GM19467 (cell line): ENCODE measurements at regions not wholly inside any gene's neighbourhood (a gene's known extent, or its start where the extent isn't known, plus 50 kb on each side); places are given as distances from the start of the nearest gene placed in this dataset.
"Not testable (repeated sequence)": the region's sequence is repeated elsewhere in the genome, so short reads cannot be mapped to it uniquely, and the experiment has no call there.

ENCODE experiments used
- ATAC-seq: cut with Tn5 transposase; IDR thresholded peaks from one replicate; pipeline ENCODE4 v1.9.1; 2021; ENCODE audit warnings: mild to moderate bottlenecking, moderate library complexity; ENCODE audit not compliant: unreplicated experiment

DNA sequence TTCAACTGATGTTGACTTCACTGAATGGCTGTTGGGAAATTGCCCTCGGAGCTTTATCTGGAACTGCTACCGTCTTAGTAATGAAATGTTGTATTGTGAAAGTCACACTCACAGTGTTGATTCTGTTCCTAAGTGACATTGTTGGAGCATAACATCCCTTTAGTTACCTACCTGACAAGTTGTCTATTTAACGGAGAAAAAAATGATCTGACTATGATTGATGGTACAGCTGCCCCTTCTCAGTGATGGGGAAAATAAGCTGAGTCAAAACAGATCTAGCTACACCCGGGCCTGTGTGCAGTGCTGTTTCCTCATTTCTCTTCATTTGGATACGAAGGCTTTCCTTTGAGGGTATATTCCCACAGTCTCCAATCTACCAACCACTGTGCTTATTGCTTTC lies 472.3 kb upstream of the BRINP3 start:
- ATAC-seq: no peak

DNA sequence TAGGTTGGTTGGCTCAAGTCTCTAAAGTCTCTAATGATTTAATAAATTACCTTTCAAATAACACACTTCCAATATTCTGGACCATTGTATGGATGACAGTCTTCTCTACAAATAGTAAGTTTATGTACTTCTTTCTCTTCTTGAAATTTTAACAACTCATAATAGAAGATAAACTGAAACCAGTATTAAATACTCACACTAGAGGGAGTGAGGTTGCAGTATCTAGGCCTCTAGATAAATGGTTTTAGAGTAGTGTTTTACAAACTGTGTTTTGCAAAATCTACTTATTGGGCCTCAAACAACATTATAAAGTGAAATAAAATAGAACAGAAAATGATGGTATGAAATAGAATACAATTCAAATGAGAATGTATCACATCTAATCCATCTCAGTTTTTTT lies 479.9 kb upstream of the BRINP3 start:
- no peak for ATAC-seq

DNA sequence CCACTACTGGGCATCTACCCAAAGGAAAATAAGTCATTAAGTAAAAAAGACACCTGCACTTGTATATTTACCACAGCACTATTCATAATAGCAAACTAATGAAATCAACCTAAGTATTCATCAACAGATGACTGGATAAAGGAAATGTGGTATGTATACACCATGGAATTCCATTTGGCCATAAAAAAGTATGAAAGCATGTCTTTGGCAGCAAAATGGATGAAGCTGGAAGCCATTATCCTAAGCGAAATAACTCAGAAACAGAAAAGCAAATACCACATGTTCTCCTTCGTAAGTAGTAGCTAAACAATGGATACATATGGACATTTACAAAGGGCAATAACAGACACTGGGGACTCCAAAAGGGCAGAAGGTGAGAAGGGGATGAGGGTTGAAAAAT lies 485.7 kb upstream of the BRINP3 start:
- ATAC-seq: no peak

DNA sequence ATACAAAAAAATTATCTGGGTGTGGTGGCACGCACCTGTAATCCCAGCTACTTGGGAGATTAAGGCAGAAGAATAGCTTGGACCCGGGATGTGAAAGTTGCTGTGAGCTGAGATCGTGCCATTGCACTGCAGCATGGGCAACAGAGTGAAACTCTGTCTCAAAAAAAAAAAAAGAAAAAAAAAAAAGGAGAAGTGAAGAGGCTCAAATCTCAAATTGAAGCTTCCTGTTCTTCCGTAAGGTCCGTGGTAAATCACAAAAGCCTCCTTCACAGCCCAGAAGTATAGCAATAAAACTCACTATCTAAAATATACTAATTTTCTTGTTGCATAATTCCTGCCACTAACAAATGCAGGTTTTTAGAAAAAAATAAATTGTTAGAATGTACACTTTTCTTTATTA lies 498.2 kb upstream of the BRINP3 start:
- no peak for ATAC-seq

- no peak for ATAC-seq
Observed at GRCh38 chr1:191002768-191003167, 525.1 kb upstream of the BRINP3 start.

GRCh38 chr1:191016765-191017164 lies 539.1 kb upstream of the BRINP3 start:
- ATAC-seq: no peak

DNA sequence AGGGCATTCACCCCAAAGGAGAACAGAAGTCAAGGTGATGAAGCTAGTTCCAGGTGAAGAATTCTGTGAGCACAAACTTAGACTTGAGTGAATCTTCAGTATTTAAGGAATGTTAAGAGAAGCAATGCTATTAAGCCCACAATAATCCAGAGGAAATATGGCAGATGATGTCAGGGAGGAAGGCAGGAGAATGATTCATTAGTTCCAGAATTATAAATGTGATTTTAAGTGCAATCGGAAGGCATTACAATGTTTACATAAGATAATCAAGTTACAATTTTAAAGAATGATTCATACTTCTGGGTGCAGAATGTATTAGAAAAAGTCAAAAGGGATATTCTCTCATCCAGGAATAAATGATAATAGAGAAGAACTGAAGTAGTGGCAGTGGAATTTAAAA lies 545.2 kb upstream of the BRINP3 start:
- no peak for ATAC-seq

- ATAC-seq: no peak
Observed at GRCh38 chr1:191025896-191026642, 548.4 kb upstream of the BRINP3 start.

DNA sequence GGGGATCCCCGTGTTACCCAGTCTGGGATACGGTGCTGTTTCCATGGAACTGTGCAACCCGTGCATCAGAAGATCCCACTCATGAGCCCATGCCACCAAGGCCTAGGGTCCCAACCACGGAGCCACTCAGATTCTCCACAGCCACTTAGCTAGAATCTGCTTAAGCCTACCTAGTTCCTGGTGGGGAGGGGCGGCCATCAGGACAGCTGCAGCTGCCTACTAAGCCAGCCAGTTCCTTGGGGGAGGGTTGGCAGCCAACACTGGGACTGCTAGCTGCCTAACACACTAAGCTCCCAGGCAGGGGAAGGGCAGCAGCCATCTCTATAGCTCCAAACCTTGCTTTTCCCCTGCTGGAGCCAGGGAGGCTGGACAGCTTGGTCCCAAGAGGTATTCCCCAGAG lies 549.2 kb upstream of the BRINP3 start:
- ATAC-seq: no peak

DNA sequence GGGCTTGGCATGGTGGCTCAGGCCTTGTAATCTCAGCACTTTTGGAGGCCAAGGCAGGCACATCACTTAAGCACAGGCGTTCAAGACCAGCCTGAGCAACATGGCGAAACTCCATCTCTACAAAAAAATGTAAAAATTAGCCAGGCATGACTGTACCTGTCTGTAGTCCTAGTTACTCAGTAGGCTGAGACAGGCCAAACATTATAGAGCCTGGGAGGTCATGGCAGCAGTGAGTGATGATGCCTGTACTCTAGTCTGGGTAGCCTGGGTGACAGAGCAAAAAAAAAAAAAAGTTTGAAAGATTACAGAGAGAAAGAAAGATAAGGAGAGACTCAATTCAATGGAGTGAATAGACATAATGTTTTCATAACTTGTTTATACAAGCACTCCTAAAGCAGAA lies 556.5 kb upstream of the BRINP3 start:
- no peak for ATAC-seq

DNA sequence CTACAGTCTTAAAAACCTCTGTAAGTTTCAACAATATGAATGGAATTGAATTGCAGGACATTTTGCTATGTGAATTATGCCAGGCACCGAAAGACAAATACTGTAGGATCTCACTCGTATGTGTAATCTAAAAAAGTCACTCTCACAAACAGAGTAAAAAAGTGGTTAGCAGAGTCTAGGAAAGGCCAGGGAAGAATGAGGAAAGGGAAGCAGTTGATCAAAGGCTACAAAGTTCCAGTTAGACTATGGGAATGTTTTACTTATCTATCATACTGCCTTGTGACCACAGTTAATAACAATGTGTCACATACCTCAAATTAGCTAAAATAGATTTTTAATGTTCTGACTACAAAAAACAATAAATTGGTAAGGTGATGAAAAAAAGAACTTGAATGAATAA lies 565.4 kb upstream of the BRINP3 start:
- no peak for ATAC-seq

GRCh38 chr1:191049781-191050180 lies 572.1 kb upstream of the BRINP3 start:
- no peak for ATAC-seq

DNA sequence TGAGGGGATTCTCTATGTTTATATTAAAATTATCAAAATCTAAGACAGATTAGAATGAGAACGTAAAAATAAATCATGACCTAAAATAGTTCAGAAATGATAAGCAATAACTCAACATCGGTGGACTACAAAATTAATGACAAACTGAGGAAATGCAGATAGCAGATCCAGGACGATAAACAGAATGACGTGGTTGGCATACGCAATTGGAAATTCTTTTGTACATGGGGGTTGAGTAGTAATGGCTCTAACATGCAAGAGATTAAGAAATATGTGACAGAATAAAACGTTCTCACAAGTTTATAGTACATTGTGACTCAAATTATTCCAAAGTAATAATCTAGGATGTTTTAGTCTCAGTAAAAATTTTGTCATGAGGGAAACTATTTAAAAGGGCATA lies 575.2 kb upstream of the BRINP3 start:
- ATAC-seq: no peak

DNA sequence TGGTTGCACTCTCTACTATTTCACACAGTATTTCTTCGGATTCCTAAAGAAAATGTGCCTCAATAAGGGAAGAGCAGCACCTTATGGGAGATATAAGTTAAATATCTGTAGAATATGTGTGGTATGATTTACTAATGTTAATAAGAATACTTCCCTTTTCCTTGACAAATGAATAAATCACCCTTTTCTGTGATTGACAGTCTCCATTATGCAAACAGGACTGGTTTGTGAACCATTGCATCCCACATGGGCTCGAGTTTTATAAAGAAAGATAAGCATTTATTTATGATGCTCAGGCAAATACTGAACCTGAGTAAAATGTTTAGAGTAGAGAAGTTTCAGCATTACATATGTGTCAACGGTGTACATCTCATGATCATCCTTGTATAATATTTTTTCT lies 587.7 kb upstream of the BRINP3 start:
- ATAC-seq: no peak

- ATAC-seq: no peak
Observed at GRCh38 chr1:191065771-191066170, 588.1 kb upstream of the BRINP3 start.

GRCh38 chr1:191074881-191075280 lies 597.2 kb upstream of the BRINP3 start:
- ATAC-seq: no peak

GRCh38 chr1:191083090-191083489 lies 605.4 kb upstream of the BRINP3 start:
- ATAC-seq: not testable (repeated sequence)

GRCh38 chr1:191085121-191085520 lies 607.5 kb upstream of the BRINP3 start:
- ATAC-seq: no peak

DNA sequence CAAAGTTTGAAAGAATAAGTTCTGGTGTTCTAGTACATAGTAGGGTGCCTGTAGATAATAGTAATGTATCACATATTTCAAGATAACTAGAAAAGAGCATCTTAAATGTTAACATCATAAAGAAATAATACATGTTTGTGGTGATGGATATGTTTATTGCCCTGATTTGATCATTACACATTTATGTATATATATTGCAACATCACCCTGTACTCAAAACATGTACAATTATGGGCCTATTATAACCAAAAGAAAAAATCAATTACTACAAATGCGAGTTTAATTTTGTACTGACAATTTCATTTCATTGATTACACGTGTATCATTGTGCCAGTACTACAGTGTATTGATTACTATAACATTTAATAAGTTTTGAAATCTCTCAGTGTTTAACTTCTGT lies 609.2 kb upstream of the BRINP3 start:
- ATAC-seq: no peak

DNA sequence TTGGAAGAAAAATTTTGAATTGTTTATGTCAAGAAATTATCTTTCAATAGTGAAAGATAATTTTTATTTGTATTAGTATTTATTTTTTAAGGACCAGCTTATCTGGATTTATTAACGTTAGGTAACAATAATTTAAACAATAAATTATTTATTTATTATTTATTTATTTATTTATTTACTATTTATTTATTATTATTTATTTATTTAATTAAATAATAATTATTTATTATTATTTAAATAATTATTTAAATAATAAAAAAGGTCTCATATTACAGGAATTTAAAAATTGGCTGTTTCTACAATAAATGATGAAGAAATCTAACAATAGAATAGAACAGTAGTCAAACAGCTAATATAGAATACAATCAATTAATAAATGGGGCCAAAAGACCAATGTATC lies 618.7 kb upstream of the BRINP3 start:
- ATAC-seq: no peak

DNA sequence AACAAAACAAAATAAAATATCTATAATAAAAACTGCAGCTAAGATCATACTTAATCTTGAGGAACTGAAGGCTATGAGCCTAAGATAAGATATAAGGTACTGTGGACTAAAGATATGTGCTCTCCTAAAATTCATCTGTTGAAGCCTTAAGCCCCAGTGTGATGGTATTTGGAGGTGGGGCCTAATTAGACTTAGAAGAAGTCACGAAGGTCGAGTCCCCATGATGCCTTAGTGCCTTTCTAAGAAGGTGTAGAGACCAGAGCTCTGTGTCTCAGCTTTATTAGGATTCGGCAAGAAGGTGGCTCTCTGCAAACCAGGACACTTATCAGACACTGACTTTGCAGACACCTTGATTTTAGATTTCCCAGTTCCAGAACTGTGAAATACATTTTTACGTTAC lies 622.0 kb upstream of the BRINP3 start:
- ATAC-seq: no peak

DNA sequence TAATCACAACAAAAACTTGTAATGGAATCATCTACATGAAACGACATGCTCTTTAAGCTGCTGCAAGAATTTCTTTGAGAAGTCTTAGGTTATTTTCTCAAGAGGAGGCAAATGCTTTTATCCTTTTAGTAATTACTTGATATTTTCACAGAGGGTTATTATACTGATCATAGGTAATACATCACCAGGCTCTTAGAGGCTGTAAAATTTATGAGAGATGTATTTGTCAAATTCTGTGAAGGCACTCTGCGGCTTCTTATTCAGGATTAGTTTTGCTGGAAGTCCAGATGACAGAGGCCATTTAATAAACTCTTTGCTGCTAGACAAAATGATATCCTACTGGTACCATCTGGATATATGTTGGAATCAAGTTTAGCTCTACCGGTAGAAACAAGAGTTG lies 624.3 kb upstream of the BRINP3 start:
- ATAC-seq: no peak

GRCh38 chr1:191125950-191126349 lies 648.3 kb upstream of the BRINP3 start:
- no peak for ATAC-seq
